GM18861 (cell line): ENCODE measurements at regions not wholly inside any gene's neighbourhood (a gene's known extent, or its start where the extent isn't known, plus 50 kb on each side); places are given as distances from the start of the nearest gene placed in this dataset.

Experiments
- ATAC-seq: cut with Tn5 transposase; IDR thresholded peaks from one replicate; pipeline ENCODE4 v1.9.1; 2021; ENCODE audit not compliant: unreplicated experiment

DNA sequence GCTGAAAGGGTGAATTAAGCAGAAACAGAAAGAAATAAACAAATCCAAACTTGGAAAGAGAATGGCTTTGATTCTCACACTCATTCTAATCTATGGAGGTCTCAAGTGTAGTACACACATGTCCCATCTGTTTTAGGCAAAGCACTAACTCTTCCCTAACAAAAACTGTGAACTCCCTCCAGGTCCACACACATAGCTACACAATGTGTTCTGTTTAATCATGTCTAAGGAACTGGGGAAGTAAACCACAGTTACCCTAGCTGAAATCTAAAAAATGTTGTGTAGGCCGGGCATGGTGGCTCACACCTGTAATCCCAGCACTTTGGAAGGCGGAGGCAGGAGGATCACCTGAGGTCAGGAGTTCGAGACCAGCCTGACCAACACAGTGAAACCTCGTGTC is 118.7 kb upstream of the FST start:
- no peak for ATAC-seq

DNA sequence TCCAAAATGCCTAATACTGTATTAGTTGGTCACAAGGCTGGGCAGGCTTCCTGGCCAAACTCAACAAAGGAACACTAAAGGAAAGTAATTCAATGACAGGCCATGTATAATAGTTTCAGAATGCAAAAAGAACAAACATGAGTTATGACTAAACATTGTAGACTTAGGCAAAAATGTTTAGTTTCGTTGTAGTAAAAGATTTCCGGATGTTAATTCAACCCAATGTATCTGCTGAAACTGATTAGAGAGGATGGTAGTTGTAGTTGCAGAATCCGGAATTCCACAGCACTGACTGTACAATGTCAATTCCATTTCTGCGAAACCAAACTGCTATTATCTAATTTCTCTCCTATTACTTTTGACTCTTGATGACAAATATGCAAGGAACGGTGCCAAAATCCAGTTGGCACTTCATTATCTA is 117.9 kb upstream of the FST start:
- no peak for ATAC-seq

DNA sequence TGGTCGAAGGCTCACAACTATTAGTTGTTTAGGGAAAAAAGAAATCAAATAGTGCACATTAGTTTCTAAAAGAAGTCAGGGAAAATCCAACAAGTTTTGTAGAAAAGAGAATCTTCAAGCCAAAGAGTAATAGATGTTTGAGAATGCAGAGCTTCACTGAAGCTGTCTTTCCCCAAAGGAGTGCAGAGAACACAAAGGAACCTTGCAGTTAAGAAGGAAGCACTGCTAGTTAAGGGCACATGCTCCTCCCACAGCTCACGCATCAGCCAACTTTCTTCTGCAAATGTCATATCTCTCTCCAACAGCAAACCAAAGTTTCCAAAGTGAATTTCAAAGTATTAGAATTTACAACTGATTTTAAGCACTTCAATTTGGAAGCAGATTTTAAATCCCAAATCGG is 116.4 kb upstream of the FST start:
- no peak for ATAC-seq

DNA sequence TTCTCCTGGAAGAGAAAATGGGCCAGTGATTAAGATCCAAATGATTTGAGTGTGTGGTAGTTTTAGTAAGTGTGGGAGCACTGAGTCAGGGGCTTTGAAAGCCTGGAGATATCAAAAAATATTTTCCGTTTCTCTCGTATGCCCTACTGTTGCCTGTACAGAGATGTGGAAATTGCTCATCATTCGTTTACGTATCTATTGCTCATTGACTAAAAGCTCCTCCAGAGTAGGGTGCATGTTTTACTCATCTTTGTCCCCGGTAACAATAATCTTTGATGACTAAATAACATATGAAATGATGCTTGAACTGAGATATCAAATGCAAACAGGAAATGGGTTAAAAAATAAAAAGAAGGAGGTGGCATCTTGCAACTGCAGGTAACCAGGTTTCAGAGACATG is 114.2 kb upstream of the FST start:
- no peak for ATAC-seq

DNA sequence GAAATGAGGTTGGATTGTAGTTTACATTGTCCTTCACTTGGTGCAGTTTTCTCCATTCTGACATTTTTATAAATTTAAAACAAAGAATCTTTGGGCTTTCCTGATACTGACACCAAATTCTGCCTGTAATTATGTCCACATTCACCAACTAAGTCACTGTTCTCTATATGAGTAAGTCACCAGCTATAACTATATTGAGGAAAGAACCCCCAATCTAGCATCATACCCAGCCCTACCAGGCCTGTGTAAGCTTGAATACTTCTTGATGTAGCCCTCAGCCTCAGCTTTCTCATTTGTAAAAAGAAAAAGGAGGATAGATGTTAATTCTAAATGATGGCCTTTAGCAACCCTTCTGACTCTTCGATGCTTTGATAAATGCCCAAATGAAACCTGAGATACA is 112.7 kb upstream of the FST start:
- ATAC-seq, result no peak

DNA sequence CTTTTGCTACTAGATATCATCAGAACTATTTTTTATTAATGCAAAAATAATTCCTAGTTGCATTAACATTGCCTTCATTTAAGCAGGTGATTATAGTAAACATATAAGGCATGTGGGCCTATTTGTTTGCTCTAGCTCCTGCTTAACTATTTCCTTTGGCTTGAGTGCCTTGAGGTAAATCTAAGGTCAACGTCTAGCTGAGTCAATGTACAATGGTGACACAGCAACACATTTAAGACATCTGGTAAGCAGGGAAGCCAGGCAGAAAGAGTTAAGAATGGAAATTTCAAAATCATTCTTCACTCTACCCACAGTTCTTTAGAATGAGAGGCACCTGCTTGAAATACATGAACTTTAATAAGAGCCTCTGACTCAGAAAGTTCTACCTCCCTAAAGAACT is 111.9 kb upstream of the FST start:
- no peak for ATAC-seq

DNA sequence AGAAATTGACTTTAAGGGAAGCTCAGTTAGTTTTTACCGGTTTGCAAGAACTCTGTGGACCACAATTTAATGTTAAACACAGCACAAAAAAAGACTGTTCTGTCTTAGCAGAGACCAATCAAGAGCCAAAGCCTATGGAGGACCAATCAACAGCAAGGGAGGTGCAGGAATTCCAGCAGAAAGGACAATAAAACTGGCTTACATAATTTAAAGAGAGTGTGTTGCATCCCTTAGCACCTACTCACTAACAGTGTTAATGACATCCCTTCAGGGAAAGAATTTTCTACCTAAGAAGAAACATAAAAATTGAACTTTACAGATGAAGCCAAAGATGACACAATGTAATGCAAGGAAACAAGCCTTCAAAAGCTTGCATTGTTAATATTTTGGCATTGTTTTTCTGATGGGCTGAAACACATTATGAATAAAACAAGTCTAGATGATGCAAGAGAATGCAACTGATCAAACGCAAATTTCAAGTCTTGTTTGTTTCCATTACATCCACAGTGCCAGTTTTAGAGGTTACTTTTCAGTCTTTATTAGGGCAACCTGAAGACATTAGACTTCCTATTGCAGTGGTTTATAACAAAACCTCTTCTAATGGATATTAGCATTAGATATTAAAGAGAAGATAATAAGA is 111.3 kb upstream of the FST start:
- ATAC-seq, result no peak

DNA sequence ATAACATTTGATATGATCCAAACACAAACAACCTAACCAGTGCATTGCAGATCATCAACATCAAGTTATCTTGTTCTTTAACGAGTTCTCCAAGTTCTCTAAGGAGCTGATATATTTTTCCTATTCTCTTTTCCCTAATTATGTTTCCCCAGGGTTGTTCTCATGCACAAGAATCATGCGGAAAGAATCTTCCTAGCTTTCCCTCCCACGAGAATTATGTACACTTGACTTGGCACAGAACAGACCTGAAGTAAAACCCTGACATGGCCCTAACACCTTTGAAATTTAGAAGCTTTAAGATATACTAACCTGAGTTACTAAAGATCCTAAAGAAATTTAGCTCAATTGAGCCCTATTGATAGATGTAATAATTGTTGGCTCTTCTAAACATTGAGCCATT is 110.7 kb upstream of the FST start:
- ATAC-seq, result no peak

DNA sequence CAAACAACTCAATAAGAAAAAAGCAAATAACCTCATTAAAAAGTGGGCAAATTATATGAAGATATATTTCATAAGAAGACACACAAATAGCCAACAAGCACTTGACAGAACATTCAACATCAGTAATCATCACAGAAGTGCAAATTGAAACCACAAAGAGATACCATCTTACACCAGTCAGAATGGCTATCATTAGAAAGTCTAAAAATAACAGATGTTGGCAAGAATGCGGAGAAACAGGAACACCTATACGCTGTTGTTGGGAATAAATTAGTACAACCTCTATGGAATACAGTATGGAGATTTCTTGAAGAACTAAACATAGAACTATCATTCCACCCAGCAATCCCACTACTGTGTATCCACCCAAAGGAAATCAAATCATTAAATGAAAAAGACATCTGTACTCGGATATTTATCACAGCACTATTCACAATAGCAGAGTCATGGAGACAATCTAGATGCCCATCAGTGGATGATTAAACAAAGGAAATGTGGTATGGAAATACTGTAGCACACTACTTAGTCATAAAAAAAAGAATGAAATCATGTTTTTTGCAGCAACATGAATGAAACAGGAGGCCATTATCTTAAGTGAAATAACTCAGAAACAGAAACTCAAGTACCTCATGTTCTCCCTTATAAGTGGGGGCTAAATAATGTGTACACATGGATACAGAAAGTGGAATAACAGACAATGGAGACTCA is 106.8 kb upstream of the FST start:
- no peak for ATAC-seq

DNA sequence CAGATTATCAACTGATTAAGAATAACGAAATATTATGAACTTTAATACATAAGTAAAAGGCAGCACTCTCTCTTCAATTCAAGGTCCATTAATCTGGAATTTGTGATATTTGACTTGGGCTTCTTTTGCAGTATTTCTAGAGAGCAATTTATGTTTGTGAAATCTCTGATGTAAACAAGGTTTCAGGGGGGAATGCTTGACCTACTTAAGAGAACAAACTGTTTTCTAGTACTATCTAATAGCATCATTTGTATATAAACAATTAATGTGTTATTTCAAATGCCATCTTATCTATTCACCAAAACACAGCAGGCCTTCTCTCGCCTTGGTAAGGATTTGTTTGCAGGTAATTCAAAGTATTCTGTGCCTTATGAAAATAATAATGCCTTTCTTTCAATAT is 103.6 kb upstream of the FST start:
- no peak for ATAC-seq

DNA sequence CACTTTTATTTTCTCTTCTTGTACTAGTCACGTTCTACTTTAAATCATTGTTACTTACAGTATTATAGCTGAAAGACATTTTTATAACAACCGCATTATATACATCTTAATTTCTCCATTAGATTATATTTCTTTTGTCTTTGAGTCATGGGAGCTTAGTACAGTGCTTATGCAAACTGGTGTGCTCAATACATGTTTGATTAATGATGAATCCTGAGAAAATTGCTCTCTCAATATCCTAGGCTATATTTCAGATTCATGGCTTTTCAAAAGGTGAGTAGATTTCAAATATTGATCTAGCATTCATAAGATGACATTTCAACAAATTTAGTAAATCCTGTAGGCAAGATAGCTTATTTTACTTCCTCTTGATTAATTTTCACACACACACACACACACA is 102.2 kb upstream of the FST start:
- ATAC-seq, result no peak

DNA sequence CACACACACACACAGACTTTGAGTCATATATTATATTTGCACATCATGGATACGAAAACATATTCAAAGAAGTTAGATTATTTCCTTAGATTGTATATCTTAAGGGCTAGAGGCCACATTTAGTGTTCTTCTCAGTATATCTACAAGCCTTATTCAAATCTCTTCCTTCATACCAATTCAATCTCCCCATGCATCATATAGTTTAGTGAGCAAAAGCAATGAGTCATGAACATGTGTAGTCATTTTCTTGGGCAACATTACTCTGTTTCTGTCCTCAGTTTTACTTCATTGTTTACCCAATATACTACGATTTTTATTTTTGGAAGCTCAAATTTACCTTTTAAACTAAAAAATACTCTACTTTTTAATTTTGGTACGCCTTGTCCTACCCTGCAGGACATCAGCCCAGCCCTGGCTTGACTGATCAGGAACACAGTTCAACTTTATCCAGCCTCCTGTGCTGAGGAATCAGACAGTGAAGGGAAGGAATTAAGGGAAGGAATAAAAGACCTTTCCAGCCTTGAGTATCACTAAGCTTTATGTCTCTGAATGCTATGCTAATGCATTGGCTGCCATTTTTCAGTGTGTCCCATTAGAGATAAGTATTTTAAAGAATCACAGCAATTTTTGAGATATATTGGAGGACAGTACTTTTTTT is 101.7 kb upstream of the FST start:
- ATAC-seq, result no peak

DNA sequence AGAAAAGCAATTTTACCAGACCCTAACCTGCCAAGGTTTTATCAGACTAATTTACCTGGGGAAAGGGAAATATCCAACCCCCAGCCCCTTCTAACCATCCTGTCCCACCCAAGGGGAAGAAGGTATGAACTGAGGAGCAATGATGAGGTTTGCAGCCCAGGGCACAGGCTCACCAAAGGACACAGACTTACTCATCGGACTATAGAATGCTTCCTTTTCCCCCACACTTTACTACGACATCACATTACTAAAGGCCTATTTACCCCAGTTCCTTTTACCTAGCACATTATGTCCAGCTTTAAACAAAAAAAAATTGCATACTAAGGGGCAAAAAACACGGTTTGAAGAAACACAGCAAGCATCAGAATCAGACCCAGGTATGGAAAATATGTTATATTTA is 94.1 kb upstream of the FST start:
- ATAC-seq, result no peak

DNA sequence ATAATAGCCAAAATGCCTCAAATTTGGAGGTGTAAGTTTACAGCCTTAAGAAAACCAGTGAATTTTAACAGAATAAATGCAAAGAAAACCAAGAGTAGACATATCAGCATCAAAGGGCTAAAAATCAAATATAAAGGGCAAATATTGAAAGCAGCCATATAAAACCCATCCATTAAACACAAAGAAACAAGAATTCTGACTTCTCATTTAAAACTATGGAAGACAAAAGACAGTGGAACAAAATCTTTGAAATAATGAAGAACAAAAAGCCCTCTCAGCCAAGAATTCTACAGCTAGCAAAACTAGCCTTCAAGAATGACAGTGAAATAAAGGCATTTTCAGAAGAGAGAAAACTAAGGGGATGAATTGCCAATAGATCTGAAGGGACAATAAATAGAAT is 91.3 kb upstream of the FST start:
- ATAC-seq, result no peak

DNA sequence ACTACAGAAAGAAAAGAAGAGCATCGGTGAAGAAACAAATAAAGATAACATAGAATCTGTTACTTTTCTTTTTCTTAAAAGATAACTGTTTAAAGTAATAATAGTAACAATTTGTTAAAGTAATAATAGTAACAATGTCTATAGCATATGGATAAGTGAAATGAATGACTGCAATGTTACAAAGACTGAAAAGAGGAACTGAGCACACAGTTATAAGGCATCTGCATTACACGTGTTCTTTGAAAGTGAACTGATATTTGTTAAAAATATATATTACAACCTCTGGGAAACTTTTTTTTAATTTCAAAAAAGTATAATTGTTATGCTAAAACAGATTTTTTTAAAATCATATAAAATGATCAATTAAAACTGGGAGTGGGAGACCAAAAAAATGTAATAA is 88.4 kb upstream of the FST start:
- no peak for ATAC-seq

DNA sequence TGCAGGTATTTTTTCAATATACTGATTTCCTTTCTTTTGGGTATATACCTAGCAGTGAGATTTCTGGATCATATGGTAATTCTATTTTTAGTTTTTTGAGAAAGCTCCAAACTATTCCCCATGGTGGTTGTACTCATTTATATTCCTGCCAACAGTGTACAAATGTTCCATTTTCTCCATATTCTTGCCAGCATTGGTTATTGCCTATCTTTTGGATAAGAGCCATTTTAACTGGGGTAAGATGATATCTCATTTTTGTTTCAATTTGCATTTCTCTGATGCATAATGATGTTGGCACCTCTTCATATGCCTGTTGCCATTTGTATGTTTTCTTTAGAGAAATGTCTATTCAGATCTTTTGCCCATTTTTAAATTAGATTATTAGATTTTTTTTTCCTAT is 85.6 kb upstream of the FST start:
- ATAC-seq, result no peak

DNA sequence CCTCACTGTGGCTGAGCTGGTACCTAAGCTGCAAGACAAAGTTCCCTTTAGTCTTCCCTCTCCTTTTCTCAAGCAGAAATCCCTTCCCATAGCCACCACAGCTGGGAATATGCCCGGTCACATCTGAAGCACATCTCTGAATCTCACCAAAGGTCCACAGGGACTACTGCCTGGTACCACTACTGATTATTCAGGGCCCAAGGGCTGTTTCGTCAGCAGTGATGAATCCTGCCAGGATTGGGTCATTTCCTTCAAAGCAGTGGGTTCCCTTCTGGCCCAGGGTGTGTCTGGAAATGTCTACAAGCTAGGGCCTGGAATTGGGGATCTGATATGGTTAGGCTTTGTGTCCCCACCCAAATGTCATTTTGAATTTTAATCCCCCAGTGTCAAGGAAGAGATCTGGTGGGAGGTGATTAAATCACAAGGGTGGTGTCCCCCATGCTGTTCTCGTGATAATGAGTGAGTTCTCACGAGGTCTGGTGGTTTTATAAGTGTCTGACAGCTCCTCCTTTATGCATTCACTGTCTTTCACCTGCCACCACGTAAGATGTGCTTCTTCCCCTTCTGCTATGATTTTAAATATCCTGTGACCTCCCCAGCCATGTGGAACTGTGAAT is 83.2 kb upstream of the FST start:
- no peak for ATAC-seq

DNA sequence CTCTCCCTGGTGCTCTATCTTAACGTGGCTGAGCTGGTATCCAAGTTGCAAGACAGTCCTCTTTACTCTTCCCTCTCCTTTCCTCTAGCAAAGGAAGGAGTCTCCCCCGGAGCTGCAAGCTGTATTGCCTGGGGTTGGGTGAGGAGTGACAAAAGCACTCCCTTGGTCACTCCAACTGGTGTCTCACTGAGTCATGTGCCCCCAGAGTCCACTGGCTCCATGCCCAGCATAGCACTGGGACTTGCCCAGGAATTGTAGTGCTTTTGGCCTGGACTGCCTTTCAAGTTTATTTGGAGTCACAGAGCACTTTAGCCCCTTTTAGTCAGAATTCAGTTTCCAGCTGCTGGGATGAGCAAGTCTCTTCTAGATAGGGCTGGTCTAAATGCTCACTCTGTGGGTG is 82.6 kb upstream of the FST start:
- ATAC-seq, result no peak

DNA sequence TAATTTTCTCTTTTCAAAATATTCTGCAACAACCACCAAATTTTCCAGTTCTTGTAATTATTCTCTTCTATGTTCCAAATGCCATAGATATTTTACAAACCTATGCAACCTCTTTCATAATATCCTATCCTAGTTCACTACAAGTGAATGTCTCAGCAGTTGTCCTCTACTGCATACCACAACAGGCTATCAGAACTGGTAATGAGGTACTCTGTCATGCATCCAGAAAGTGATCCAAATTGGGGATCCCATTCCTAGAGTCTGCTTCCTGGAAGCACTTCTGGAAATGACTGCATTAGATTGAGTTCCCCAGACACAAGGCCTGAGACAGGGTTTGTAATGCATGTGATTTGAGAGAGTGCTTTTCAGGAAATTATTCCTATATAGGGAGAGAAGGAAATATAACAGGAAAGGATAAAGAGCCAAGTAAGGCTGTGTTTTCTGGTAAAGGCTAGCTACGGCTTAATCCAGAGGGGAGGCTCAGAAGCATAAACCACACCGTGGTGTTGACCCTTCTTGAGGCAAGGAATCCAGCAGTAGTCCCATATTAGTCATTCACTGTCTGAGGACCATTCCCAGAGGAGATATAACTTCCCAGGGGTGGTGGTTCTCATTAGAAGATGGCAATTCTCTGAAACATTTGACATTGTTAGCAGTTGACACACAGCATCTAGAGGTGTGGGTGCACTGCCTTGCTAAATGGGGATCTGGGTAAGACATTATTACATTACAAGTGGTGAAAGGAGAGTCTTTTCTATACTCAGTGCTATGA is 80.3 kb upstream of the FST start:
- ATAC-seq, result no peak

DNA sequence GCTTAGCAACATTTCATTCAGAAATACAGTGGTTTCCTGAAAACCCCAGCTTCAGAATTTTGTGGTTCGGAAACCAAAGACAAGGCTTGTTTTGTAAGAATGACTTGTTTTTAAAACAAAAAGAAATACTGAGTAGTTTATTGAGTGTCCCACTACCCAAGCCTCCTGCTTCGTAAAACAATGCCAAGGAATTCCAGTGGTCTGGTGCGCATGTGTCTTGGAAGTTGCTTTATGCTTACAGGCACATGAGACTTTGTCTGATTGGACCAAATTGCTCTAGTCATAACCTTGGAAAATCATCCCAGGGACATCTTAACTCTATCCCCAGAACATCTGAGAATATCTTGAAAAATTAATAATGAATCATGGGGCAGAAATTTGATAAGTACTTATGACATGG is 77.1 kb upstream of the FST start:
- no peak for ATAC-seq

DNA sequence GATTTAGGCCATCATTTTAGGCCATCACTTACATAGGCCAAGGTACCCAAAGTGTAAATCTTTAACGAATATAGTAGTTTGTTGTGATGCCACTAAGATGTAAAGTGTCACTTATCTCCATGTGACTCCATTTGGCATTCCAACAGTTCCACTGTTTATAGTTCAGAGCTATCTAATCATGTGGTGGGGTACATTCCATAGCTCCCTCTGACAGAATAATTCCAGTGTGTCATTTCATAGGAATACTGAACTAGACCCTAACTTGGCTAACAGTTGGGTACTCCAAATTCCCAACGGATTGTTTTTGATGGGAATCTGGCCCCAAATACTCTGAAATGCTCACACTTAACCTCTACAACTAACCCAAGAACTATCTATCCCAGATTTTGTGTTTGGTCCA is 76.7 kb upstream of the FST start:
- ATAC-seq, result no peak
